SK-N-SH treated with all-trans-retinoic acid at 6 μM for 48 hours (cell line): ENCODE measurements at regions not wholly inside any gene's neighbourhood (a gene's known extent, or its start where the extent isn't known, plus 50 kb on each side); places are given as distances from the start of the nearest gene placed in this dataset.

Experiments used
- ATAC-seq: fragments of 200-7000 bp; cut with Tn5 transposase; 3 replicates; pipeline ENCODE4 v1.9.1; 2020; ENCODE audit warnings: mild to moderate bottlenecking, moderate library complexity
- CREB5 ChIP-seq: fragments of 250-450 bp; sonication (Bioruptor Pico); IDR thresholded peaks from 2 replicates; pipeline ENCODE4 v1.5.1; 2020; ENCODE audit warnings: low read depth, mild to moderate bottlenecking, moderate library complexity
- CSDC2 ChIP-seq: fragments of 250-450 bp; sonication (Bioruptor Pico); IDR thresholded peaks from 2 replicates; pipeline ENCODE4 v1.5.0; 2020; ENCODE audit warnings: mild to moderate bottlenecking, moderate library complexity
- CSRNP3 ChIP-seq: fragments of 250-450 bp; sonication (Bioruptor Pico); IDR thresholded peaks from 2 replicates; pipeline ENCODE4 v1.5.1; 2021; ENCODE audit warnings: mild to moderate bottlenecking, moderate library complexity
- ESRRG ChIP-seq: fragments of 250-450 bp; sonication (Bioruptor Pico); IDR thresholded peaks from 2 replicates; pipeline ENCODE4 v1.6.1; 2021; ENCODE audit warnings: mild to moderate bottlenecking
- GLIS3 ChIP-seq: fragments of 250-450 bp; sonication (Bioruptor Pico); IDR thresholded peaks from 2 replicates; pipeline ENCODE4 v1.5.0; 2020; ENCODE audit warnings: mild to moderate bottlenecking, moderate library complexity
- ISL1 ChIP-seq: fragments of 250-450 bp; sonication (Bioruptor Pico); IDR thresholded peaks from 2 replicates; pipeline ENCODE4 v2.1.2; 2022; ENCODE audit warnings: mild to moderate bottlenecking, moderate library complexity
- PATZ1 ChIP-seq: fragments of 250-450 bp; sonication (Bioruptor Pico); IDR thresholded peaks from 2 replicates; pipeline ENCODE4 v1.8.0; 2020; ENCODE audit warnings: mild to moderate bottlenecking, moderate library complexity, borderline replicate concordance
- PPARA ChIP-seq: fragments of 250-450 bp; sonication (Bioruptor Pico); IDR thresholded peaks from 2 replicates; pipeline ENCODE4 v1.5.0; 2020; ENCODE audit warnings: mild to moderate bottlenecking, borderline replicate concordance
- RARB ChIP-seq: fragments of 250-450 bp; sonication (Bioruptor Pico); IDR thresholded peaks from 2 replicates; pipeline ENCODE4 v1.8.0; 2021; ENCODE audit warnings: mild to moderate bottlenecking, moderate library complexity
- SNAI2 ChIP-seq: fragments of 250-450 bp; sonication (Bioruptor Pico); IDR thresholded peaks from 2 replicates; pipeline ENCODE4 v1.5.0; 2020; ENCODE audit warnings: mild to moderate bottlenecking, moderate library complexity
- TCF4 ChIP-seq: fragments of 250-450 bp; sonication (Bioruptor Pico); IDR thresholded peaks from 2 replicates; pipeline ENCODE4 v1.8.0; 2021; ENCODE audit warnings: mild to moderate bottlenecking, moderate library complexity, borderline replicate concordance
- TOX ChIP-seq: fragments of 250-450 bp; sonication (Bioruptor Pico); IDR thresholded peaks from 2 replicates; pipeline ENCODE4 v1.8.0; 2021; ENCODE audit warnings: mild to moderate bottlenecking, moderate library complexity, borderline replicate concordance
- TSHZ2 ChIP-seq: fragments of 250-450 bp; sonication (Bioruptor Pico); IDR thresholded peaks from 2 replicates; pipeline ENCODE4 v1.5.0; 2020; ENCODE audit warnings: mild to moderate bottlenecking, moderate library complexity
- ZC3H10 ChIP-seq: fragments of 250-450 bp; sonication (Bioruptor Pico); IDR thresholded peaks from 2 replicates; pipeline ENCODE4 v1.5.1; 2021; ENCODE audit warnings: mild to moderate bottlenecking, moderate library complexity
- ZFP3 ChIP-seq: fragments of 250-450 bp; sonication (Bioruptor Pico); IDR thresholded peaks from 2 replicates; pipeline ENCODE4 v1.5.0; 2020; ENCODE audit warnings: mild to moderate bottlenecking, moderate library complexity
- ZFP30 ChIP-seq: fragments of 450-650 bp; formaldehyde crosslinking; IDR thresholded peaks from 2 replicates; pipeline ENCODE4 v1.5.0; 2022; ENCODE audit warnings: mild to moderate bottlenecking, moderate library complexity
- ZNF565 ChIP-seq: fragments of 450-650 bp; formaldehyde crosslinking; conservative IDR thresholded peaks from 2 replicates; pipeline ENCODE4 v1.5.0; 2020; ENCODE audit warnings: low read depth, mild to moderate bottlenecking, moderate library complexity
- ZNF70 ChIP-seq: fragments of 450-650 bp; formaldehyde crosslinking; IDR thresholded peaks from 2 replicates; pipeline ENCODE4 v1.5.0; 2020; ENCODE audit warnings: mild to moderate bottlenecking, moderate library complexity
- ZNF8 ChIP-seq: fragments of 450-650 bp; formaldehyde crosslinking; IDR thresholded peaks from 2 replicates; pipeline ENCODE4 v1.5.0; 2020; ENCODE audit warnings: mild to moderate bottlenecking, moderate library complexity

- no peak for TF ChIP-seq PATZ1 (CRISPR knock-in tag)
- TF ChIP-seq GLIS3 (CRISPR knock-in tag): no peak
- no peak for TF ChIP-seq PPARA
Measured at GRCh38 chrX:13109817-13110216, 65.4 kb upstream of the FAM9C start (continued).

GRCh38 chrX:13103914-13104274, 59.5 kb upstream of the FAM9C start:
- TF ChIP-seq CREB5 (CRISPR knock-in tag): no peak
- TF ChIP-seq GLIS3 (CRISPR knock-in tag): no peak
- TF ChIP-seq PATZ1 (CRISPR knock-in tag): no peak
- TF ChIP-seq TCF4: no peak
- no peak for TF ChIP-seq ISL1
- no peak for TF ChIP-seq CSDC2 (CRISPR knock-in tag)
- no peak for TF ChIP-seq RARB (CRISPR knock-in tag)
- no peak for TF ChIP-seq SNAI2 (CRISPR knock-in tag)
- no peak for TF ChIP-seq TOX (CRISPR knock-in tag)
- no peak for TF ChIP-seq ZNF8 (CRISPR knock-in tag)

GRCh38 chrX:13103188-13103913, 58.9 kb upstream of the FAM9C start:
- ATAC-seq: no peak

More at GRCh38 chrX:13103914-13104274, 59.5 kb upstream of the FAM9C start:
- ATAC-seq: no peak

More at GRCh38 chrX:13103188-13103913, 58.9 kb upstream of the FAM9C start:
- no peak for TF ChIP-seq ZFP3 (CRISPR knock-in tag)
- no peak for TF ChIP-seq SNAI2 (CRISPR knock-in tag)
- TF ChIP-seq ZNF70 (CRISPR knock-in tag): no peak
- TF ChIP-seq TSHZ2: no peak
- TF ChIP-seq ZC3H10 (CRISPR knock-in tag): no peak
- TF ChIP-seq RARB (CRISPR knock-in tag): no peak
- no peak for TF ChIP-seq PATZ1 (CRISPR knock-in tag)
- no peak for TF ChIP-seq ISL1
- TF ChIP-seq ZFP30 (CRISPR knock-in tag): no peak
- no peak for TF ChIP-seq ZNF565 (CRISPR knock-in tag)
- no peak for TF ChIP-seq CSRNP3 (CRISPR knock-in tag)
- no peak for TF ChIP-seq GLIS3 (CRISPR knock-in tag)
- TF ChIP-seq TCF4: no peak
- TF ChIP-seq ESRRG (CRISPR knock-in tag): no peak
- TF ChIP-seq, all 23 proteins: peak for 0
